OCI-LY7 (cell line): ENCODE measurements at regions not wholly inside any gene's neighbourhood (a gene's known extent, or its start where the extent isn't known, plus 50 kb on each side); places are given as distances from the start of the nearest gene placed in this dataset.

ENCODE experiments used
- EZH2phosphoT487 ChIP-seq: fragments of 200-600 bp; sonication (generic); IDR thresholded peaks from 2 replicates; pipeline ENCODE4 v1.6.1; 2018; ENCODE audit warnings: low read depth, borderline replicate concordance, mild to moderate bottlenecking, mixed run types, antibody characterized with exemption, low read length, moderate library complexity, mixed read lengths
- TF ChIP-seq, protein P1 (sequence below): fragments of 200-600 bp; sonication (generic); conservative IDR thresholded peaks from 2 replicates; pipeline ENCODE4 v1.5.1; 2014; ENCODE audit warnings: mild to moderate bottlenecking, antibody characterized with exemption, low read length, moderate library complexity, mixed read lengths

DNA sequence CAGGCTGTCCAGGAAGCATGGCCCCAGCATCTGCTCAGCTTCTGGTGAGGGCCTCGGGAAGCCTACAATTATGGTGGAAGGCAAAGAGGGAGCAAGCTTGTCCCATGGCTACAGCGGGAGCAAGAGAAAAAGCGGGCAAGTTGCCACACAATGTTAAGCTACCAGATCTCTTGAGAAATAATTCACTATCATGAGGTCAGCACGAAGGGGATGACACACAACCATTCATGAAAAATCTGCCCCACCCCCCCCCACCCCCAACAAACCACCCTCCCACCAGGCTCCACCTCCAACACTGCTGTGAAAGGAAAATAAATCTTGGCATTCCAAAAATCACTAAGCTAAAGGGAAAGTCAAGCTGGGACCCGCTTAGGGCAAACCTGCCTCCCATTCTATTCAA lies 545.8 kb upstream of the NRP1 start:
- TF ChIP-seq, protein P1, sequence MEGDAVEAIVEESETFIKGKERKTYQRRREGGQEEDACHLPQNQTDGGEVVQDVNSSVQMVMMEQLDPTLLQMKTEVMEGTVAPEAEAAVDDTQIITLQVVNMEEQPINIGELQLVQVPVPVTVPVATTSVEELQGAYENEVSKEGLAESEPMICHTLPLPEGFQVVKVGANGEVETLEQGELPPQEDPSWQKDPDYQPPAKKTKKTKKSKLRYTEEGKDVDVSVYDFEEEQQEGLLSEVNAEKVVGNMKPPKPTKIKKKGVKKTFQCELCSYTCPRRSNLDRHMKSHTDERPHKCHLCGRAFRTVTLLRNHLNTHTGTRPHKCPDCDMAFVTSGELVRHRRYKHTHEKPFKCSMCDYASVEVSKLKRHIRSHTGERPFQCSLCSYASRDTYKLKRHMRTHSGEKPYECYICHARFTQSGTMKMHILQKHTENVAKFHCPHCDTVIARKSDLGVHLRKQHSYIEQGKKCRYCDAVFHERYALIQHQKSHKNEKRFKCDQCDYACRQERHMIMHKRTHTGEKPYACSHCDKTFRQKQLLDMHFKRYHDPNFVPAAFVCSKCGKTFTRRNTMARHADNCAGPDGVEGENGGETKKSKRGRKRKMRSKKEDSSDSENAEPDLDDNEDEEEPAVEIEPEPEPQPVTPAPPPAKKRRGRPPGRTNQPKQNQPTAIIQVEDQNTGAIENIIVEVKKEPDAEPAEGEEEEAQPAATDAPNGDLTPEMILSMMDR, result no peak
- no peak for TF ChIP-seq EZH2phosphoT487
